GM12878 (cell line): ENCODE measurements at regions not wholly inside any gene's neighbourhood (a gene's known extent, or its start where the extent isn't known, plus 50 kb on each side); places are given as distances from the start of the nearest gene placed in this dataset.

ENCODE experiments used
- ATAC-seq: fragments of 200-7000 bp; cut with Tn5 transposase; 3 replicates; pipeline ENCODE4 v1.9.1; 2020; ENCODE audit warnings: mild to moderate bottlenecking, moderate library complexity
- BruUV-seq: library from RNA; stranded (reverse); fragments of 400-500 nt; replicated peaks from 2 replicates; lab custom pipeline; 2021; lab: Mats Ljungman, UMichigan
- CTCF ChIA-PET: fragments of 300-600 bp; sonication (Branson Sonifier 250); formaldehyde crosslinking; extraction: SDS; loops from one replicate; lab custom pipeline; 2021; ENCODE audit warnings: inconsistent platforms; lab: Yijun Ruan, JAX
- POLR2A ChIA-PET: fragments of 350-600 bp; formaldehyde crosslinking; extraction: SDS; loops from one replicate; lab custom pipeline; 2021; ENCODE audit warnings: inconsistent platforms; lab: Charles Lee
- RAD21 ChIA-PET: fragments of 300-600 bp; sonication (Branson Sonifier 250); formaldehyde crosslinking; loops from one replicate; lab custom pipeline; 2023; ENCODE audit warnings: antibody characterized with exemption; ENCODE audit not compliant: unreplicated experiment; lab: Charles Lee
- SMC1A ChIA-PET: fragments of 300-600 bp; sonication (Branson Sonifier 250); formaldehyde crosslinking; loops from one replicate; lab custom pipeline; 2023; ENCODE audit not compliant: unreplicated experiment, uncharacterized antibody; lab: Charles Lee
- DNase-seq: peaks from one replicate; pipeline ENCODE4 v3.0.0-alpha.2; 2011; ENCODE audit warnings: low read depth, low spot score
- FAIRE-seq: peaks from 3 replicates; lab custom pipeline; 2011; peaks lifted over from hg19 to GRCh38; lab: Jason Lieb, UNC
- H2AFZ ChIP-seq: 2 replicates; pipeline ENCODE4 v1.6.0; 2011; ENCODE audit warnings: low read depth, low read length, control low read depth; ENCODE audit not compliant: control insufficient read depth
- H3K27ac ChIP-seq: 2 replicates; pipeline ENCODE4 v1.5.1; 2011; ENCODE audit warnings: control low read depth; ENCODE audit not compliant: control insufficient read depth, insufficient read depth
- H3K27me3 ChIP-seq, 2 experiments: replicated peaks in 1 of 2; 2 replicates each; pipeline versions ENCODE4 v1.6.0 to v1.6.1; 2011; ENCODE audit warnings: low read length in 1 of 2; ENCODE audit not compliant: control insufficient read depth in 2 of 2, insufficient read depth in 2 of 2
- H3K36me3 ChIP-seq, 2 experiments: 2 replicates each; pipeline ENCODE4 v1.5.1; 2011; ENCODE audit warnings: low read length in 1 of 2; ENCODE audit not compliant: control insufficient read depth in 2 of 2, insufficient read depth in 2 of 2
- H3K4me1 ChIP-seq: 2 replicates; pipeline ENCODE4 v1.6.1; 2011; ENCODE audit warnings: mild to moderate bottlenecking, low read length, moderate library complexity, mixed read lengths; ENCODE audit not compliant: control insufficient read depth, insufficient read depth
- H3K4me2 ChIP-seq: 2 replicates; pipeline ENCODE4 v1.6.0; 2011; ENCODE audit warnings: control low read depth; ENCODE audit not compliant: control insufficient read depth, insufficient read depth
- H3K4me3 ChIP-seq: fragments of 200-600 bp; sonication (generic); 2 replicates; pipeline ENCODE4 v1.5.1; 2016
- H3K79me2 ChIP-seq: 2 replicates; pipeline ENCODE4 v1.6.0; 2011; ENCODE audit warnings: low read length; ENCODE audit not compliant: control insufficient read depth, insufficient read depth
- H3K9ac ChIP-seq: 2 replicates; pipeline ENCODE4 v1.8.0; 2011; ENCODE audit warnings: low read length, control low read depth, mixed read lengths; ENCODE audit not compliant: control insufficient read depth, insufficient read depth
- H3K9me3 ChIP-seq: replicated peaks from 3 replicates; pipeline ENCODE4 v1.5.1; 2011; ENCODE audit warnings: mild to moderate bottlenecking, low read length; ENCODE audit not compliant: control insufficient read depth, insufficient read depth
- H4K20me1 ChIP-seq: 2 replicates; pipeline ENCODE4 v1.6.0; 2011; ENCODE audit not compliant: control insufficient read depth, insufficient read depth
- CBFB ChIP-seq: IDR thresholded peaks from 2 replicates; pipeline ENCODE4 v1.6.1; 2016; ENCODE audit warnings: antibody characterized with exemption, low read depth
- DPF2 ChIP-seq: fragments of 450-650 bp; IDR thresholded peaks from 2 replicates; pipeline ENCODE4 v1.6.1; 2017; ENCODE audit warnings: mild to moderate bottlenecking
- EZH2 ChIP-seq: IDR thresholded peaks from 2 replicates; pipeline ENCODE4 v1.6.1; 2012; ENCODE audit warnings: low read depth, mild to moderate bottlenecking, control low read depth, inconsistent platforms, low read length, borderline replicate concordance; ENCODE audit not compliant: control insufficient read depth
- POLR2AphosphoS5 ChIP-seq: IDR thresholded peaks from 2 replicates; pipeline ENCODE4 v1.6.1; 2011; ENCODE audit warnings: mild to moderate bottlenecking, low read length, inconsistent platforms
- SMC3 ChIP-seq: IDR thresholded peaks from 2 replicates; pipeline ENCODE4 v1.6.1; 2011; ENCODE audit warnings: low read length, improper control_type of control experiment, borderline replicate concordance
- ZZZ3 ChIP-seq: IDR thresholded peaks from 2 replicates; pipeline ENCODE4 v1.6.1; 2011; ENCODE audit warnings: low read depth; ENCODE audit not compliant: control insufficient read depth, insufficient read length
- WGBS: methylation state at CpG from one replicate; pipeline ENCODE4 v1.1.6; 2016; ENCODE audit warnings: low lambda C conversion rate; ENCODE audit not compliant: insufficient replicate concordance, insufficient coverage; ENCODE audit errors: missing lambda C conversion rate; 5-methylcytosine and 5-hydroxymethylcytosine counted together
- in situ Hi-C: fragments of 300-500 bp; cut with MboI; formaldehyde crosslinking; loops from 9 replicates; pipeline ENCODE4 v1.14.3; 2018; ENCODE audit warnings: mixed read lengths
- intact Hi-C: fragments of 100-400 bp; cut with micrococcal nuclease; formaldehyde crosslinking; loops from one replicate; pipeline ENCODE4 v1.14.2; 2022; ENCODE audit not compliant: unreplicated experiment
- TF ChIP-seq, protein P1 (sequence below): IDR thresholded peaks from 2 replicates; pipeline ENCODE4 v1.6.1; 2011; ENCODE audit warnings: mild to moderate bottlenecking, low read depth, low read length, moderate library complexity; ENCODE audit not compliant: insufficient replicate concordance
- TF ChIP-seq, protein P2 (sequence below): IDR thresholded peaks from 2 replicates; pipeline ENCODE4 v1.6.1; 2012; ENCODE audit warnings: mild to moderate bottlenecking, low read depth, low read length

DNA sequence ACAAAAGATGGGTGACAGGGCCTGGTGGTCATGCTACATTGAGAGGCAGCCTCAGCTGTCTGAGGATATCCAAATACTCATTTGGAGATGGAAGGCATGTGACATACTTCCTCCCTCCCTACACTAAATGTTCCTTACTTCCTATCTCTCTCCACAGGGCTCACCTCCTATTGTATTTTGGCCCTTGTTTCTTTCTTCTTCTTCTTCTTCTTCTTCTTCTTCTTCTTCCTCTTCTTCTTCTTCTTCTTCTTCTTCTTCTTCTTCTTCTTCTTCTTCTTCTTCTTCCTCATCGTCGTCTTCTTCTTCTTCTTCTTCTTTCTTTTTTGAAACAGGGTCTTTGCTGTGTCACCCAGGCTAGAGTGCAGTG is 71.8 kb upstream of the POMP start:
- ChIA-PET SMC1A (interaction anchor here (0.8 to 1.5 kb wide), 5 partner anchors 10 to 230 kb away, joined by 3 to 4 read pairs (median 3); no protein-coding TSS in a partner anchor), CTCF (interaction anchor here (0.7 to 1.7 kb wide), 2 partner anchors 11 to 14 kb away, joined by 3 read pairs; no protein-coding TSS in a partner anchor), POLR2A (no interaction called here), RAD21 (interaction anchor here (0.9 to 2.0 kb wide), 2 partner anchors 47 to 50 kb away, joined by 4 to 5 read pairs; no protein-coding TSS in a partner anchor)
- Histone ChIP-seq H3K27me3 (no peaks in the 10 kb centered on the region), H3K36me3 (no peaks in the 10 kb centered on the region), H3K4me3 (no peak overlapping the region), H4K20me1 (no peaks in the 10 kb centered on the region), H2AFZ (no peak overlapping the region), H3K9me3 (no peaks in the 10 kb centered on the region), H3K27ac (no peak overlapping the region), H3K9ac (no peak overlapping the region), H3K4me1 (no peaks in the 10 kb centered on the region), H3K4me2 (no peak overlapping the region), H3K79me2 (no peaks in the 10 kb centered on the region)
- DNase-seq (no peak), ATAC-seq (no peak), FAIRE-seq (no peak)
- in situ Hi-C loops: no loop called here
- no CpG with 5 or more reads among the region's 2 CpGs for WGBS
- intact Hi-C loops: no loop called here
- TF ChIP-seq ZZZ3 (no peak), CBFB (no peak), SMC3 (no peak), DPF2 (no peak), EZH2 (no peak), POLR2AphosphoS5 (no peak)
- TF ChIP-seq, protein P1, sequence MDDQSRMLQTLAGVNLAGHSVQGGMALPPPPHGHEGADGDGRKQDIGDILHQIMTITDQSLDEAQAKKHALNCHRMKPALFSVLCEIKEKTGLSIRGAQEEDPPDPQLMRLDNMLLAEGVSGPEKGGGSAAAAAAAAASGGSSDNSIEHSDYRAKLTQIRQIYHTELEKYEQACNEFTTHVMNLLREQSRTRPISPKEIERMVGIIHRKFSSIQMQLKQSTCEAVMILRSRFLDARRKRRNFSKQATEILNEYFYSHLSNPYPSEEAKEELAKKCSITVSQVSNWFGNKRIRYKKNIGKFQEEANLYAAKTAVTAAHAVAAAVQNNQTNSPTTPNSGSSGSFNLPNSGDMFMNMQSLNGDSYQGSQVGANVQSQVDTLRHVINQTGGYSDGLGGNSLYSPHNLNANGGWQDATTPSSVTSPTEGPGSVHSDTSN: no peak
- TF ChIP-seq, protein P2, sequence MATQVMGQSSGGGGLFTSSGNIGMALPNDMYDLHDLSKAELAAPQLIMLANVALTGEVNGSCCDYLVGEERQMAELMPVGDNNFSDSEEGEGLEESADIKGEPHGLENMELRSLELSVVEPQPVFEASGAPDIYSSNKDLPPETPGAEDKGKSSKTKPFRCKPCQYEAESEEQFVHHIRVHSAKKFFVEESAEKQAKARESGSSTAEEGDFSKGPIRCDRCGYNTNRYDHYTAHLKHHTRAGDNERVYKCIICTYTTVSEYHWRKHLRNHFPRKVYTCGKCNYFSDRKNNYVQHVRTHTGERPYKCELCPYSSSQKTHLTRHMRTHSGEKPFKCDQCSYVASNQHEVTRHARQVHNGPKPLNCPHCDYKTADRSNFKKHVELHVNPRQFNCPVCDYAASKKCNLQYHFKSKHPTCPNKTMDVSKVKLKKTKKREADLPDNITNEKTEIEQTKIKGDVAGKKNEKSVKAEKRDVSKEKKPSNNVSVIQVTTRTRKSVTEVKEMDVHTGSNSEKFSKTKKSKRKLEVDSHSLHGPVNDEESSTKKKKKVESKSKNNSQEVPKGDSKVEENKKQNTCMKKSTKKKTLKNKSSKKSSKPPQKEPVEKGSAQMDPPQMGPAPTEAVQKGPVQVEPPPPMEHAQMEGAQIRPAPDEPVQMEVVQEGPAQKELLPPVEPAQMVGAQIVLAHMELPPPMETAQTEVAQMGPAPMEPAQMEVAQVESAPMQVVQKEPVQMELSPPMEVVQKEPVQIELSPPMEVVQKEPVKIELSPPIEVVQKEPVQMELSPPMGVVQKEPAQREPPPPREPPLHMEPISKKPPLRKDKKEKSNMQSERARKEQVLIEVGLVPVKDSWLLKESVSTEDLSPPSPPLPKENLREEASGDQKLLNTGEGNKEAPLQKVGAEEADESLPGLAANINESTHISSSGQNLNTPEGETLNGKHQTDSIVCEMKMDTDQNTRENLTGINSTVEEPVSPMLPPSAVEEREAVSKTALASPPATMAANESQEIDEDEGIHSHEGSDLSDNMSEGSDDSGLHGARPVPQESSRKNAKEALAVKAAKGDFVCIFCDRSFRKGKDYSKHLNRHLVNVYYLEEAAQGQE: no peak
- BruUV-seq: no TSS peak
